Omental fat pad (tissue), 3 donors: ENCODE measurements at regions not wholly inside any gene's neighbourhood (a gene's known extent, or its start where the extent isn't known, plus 50 kb on each side); places are given as distances from the start of the nearest gene placed in this dataset.
"Not testable (repeated sequence)": the region's sequence is repeated elsewhere in the genome, so short reads cannot be mapped to it uniquely, and the experiment has no call there.

Experiments used
- ATAC-seq: fragments of 150-250 bp; one replicate; pipeline ENCODE4 v1.9.1; 2016; ENCODE audit warnings: mild to moderate bottlenecking, moderate library complexity; ENCODE audit not compliant: low FRiP score
- DNase-seq: peaks from one replicate; pipeline ENCODE4 v3.0.0-alpha.2; 2019; ENCODE audit warnings: low spot score
- CTCF ChIP-seq, 3 donors: fragments of 450-650 bp; IDR thresholded peaks; one replicate each; pipeline ENCODE4 v1.5.1; 2016 to 2017; ENCODE audit warnings: antibody characterized with exemption in 3 of 3, mild to moderate bottlenecking in 3 of 3, moderate library complexity in 2 of 3

DNA sequence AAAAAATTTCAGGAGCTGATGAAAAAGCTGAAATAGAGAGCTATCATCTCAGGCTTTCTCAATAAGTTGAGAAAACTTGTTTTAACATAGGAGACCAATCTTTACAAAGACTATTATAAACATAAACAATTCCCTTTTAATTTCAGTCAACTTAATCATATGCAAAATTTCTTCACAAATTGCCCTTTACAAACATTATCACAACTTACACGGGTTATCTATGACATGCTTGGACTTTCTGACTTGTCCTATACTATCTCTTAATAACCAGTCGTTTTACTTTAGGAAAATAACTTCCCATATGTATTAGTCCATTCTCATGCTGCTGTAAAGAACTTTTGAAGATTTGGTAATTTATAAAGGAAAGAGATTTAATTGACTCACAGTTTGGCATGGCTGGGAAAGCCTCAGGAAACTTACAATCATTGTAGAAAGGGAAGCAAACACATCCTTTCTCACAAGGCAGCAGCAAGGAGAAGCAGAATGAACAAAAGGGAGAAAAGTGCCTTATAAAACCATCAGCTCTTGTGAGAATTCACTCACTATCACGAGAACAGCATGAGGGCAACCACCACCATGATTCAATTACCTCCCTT is 1583.7 kb upstream of the CELF4 start:
- no peak for DNase-seq
- no peak for ATAC-seq
- TF ChIP-seq CTCF (IDR thresholded peaks at IDR 0.05), result no peak

GRCh38 chr18:39134255-39134654 is 1568.7 kb upstream of the CELF4 start:
- DNase-seq, result no peak
- no peak for ATAC-seq
- no peak for TF ChIP-seq CTCF (IDR thresholded peaks at IDR 0.05)

- ATAC-seq, DNase-seq: not testable (repeated sequence)
Measured at GRCh38 chr18:39127538-39127937, 1561.9 kb upstream of the CELF4 start.

GRCh38 chr18:39113790-39114189 is 1548.2 kb upstream of the CELF4 start:
- no peak for TF ChIP-seq CTCF (IDR thresholded peaks at IDR 0.05)
- DNase-seq, result no peak
- no peak for ATAC-seq

DNA sequence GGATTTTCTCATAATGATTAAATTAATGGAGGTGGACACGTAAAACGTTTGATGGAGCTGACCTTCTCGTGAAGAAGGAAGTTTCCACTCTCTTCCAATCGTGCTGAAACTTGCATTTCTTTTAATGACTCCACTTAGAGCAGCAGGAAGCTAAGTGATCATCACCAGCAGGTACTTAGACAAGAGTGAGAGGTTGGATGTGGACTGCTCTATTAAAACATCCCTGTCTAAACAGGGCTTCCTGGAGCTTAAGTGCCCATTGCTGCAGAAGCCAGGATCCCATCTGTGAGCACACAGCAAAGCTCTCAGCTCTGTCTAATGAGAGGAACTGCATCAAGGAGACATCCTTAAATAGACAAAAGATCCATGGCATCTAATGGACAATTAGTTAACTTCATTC is 1539.5 kb upstream of the CELF4 start:
- DNase-seq (no peak), ATAC-seq (no peak)
- no peak for TF ChIP-seq CTCF (IDR thresholded peaks at IDR 0.05)

- DNase-seq (no peak), ATAC-seq (no peak)
- no peak for TF ChIP-seq CTCF (IDR thresholded peaks at IDR 0.05)
Measured at GRCh38 chr18:39072970-39073369, 1507.4 kb upstream of the CELF4 start.

DNA sequence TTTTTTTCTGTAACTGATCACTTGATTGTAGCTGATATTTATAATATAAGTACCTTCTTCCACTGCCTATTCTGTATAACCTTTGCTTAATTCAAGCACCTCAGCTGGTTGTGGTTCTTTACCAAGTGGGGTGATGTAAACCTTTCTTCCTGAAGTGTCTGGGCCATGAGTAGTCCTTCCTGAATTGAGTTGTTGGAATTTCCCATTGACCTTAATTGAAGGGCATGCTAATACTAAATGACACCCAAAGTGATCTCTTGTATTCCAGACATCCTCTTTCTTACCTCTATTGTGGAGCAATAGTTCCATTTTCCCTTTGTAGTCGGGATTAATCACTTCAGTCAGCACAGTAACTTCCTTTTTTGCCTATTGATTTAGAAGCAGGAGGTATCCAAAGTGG is 1496.8 kb upstream of the CELF4 start:
- DNase-seq (no peak), ATAC-seq (no peak)
- no peak for TF ChIP-seq CTCF (IDR thresholded peaks at IDR 0.05)
